Jurkat, Clone E6-1 (cell line): ENCODE measurements at regions not wholly inside any gene's neighbourhood (a gene's known extent, or its start where the extent isn't known, plus 50 kb on each side); places are given as distances from the start of the nearest gene placed in this dataset.
"Not testable (repeated sequence)": the region's sequence is repeated elsewhere in the genome, so short reads cannot be mapped to it uniquely, and the experiment has no call there.

ENCODE experiments used
- DNase-seq: peaks from one replicate; pipeline ENCODE4 v3.0.0-alpha.2; 2011; ENCODE audit warnings: low read depth, low spot score
- H3K4me3 ChIP-seq: 2 replicates; pipeline ENCODE4 v1.5.1; 2011; ENCODE audit warnings: mild to moderate bottlenecking, low read length, control low read depth, moderate library complexity

- DNase-seq: no peak
- H3K4me3 ChIP-seq: no peak overlapping the region
These were observed 814.7 kb upstream of the ATXN8OS start for GRCh38 chr13:69292789-69293425.

- H3K4me3 ChIP-seq: no peak overlapping the region
- DNase-seq: no peak
These were observed 816.2 kb upstream of the ATXN8OS start for GRCh38 chr13:69291292-69291906.

- DNase-seq: no peak
- no peak overlapping the region for H3K4me3 ChIP-seq
These were observed 819.6 kb upstream of the ATXN8OS start for GRCh38 chr13:69288026-69288425.

GRCh38 chr13:69287050-69287698 lies 820.5 kb upstream of the ATXN8OS start:
- no peak for DNase-seq
- no peak overlapping the region for H3K4me3 ChIP-seq

GRCh38 chr13:69283837-69284236 lies 823.8 kb upstream of the ATXN8OS start:
- no peak overlapping the region for H3K4me3 ChIP-seq
- DNase-seq: no peak

- no peak for DNase-seq
- H3K4me3 ChIP-seq: no peak overlapping the region
These were observed 824.3 kb upstream of the ATXN8OS start for GRCh38 chr13:69283301-69283700.

- H3K4me3 ChIP-seq: no peak overlapping the region
- no peak for DNase-seq
These were observed 827.2 kb upstream of the ATXN8OS start for GRCh38 chr13:69280399-69280798.

- no peak for DNase-seq
- H3K4me3 ChIP-seq: no peak overlapping the region
These were observed 828.4 kb upstream of the ATXN8OS start for GRCh38 chr13:69279213-69279612.

GRCh38 chr13:69274231-69274630 lies 833.4 kb upstream of the ATXN8OS start:
- DNase-seq: no peak
- no peak overlapping the region for H3K4me3 ChIP-seq

GRCh38 chr13:69264362-69265334 lies 843.0 kb upstream of the ATXN8OS start:
- DNase-seq: no peak
- H3K4me3 ChIP-seq: no peak overlapping the region

- no peak for DNase-seq
- no peak overlapping the region for H3K4me3 ChIP-seq
These were observed 864.3 kb upstream of the ATXN8OS start for GRCh38 chr13:69243366-69243765.

- DNase-seq: no peak
- no peak overlapping the region for H3K4me3 ChIP-seq
These were observed 873.5 kb upstream of the ATXN8OS start for GRCh38 chr13:69234171-69234570.

GRCh38 chr13:69226427-69226826 lies 881.2 kb upstream of the ATXN8OS start:
- no peak overlapping the region for H3K4me3 ChIP-seq
- DNase-seq: no peak

GRCh38 chr13:69221633-69222498 lies 885.8 kb upstream of the ATXN8OS start:
- not testable (repeated sequence) for DNase-seq, H3K4me3 ChIP-seq

- no peak for DNase-seq
- H3K4me3 ChIP-seq: no peak overlapping the region
These were observed 894.2 kb upstream of the ATXN8OS start for GRCh38 chr13:69213396-69213795.

GRCh38 chr13:69204620-69205019 lies 903.0 kb upstream of the ATXN8OS start:
- no peak overlapping the region for H3K4me3 ChIP-seq
- no peak for DNase-seq

GRCh38 chr13:69202996-69203395 lies 904.6 kb upstream of the ATXN8OS start:
- H3K4me3 ChIP-seq: no peak overlapping the region
- DNase-seq: no peak

- no peak overlapping the region for H3K4me3 ChIP-seq
- DNase-seq: no peak
These were observed 908.0 kb upstream of the ATXN8OS start for GRCh38 chr13:69199664-69200063.

- no peak for DNase-seq
These were observed 908.9 kb upstream of the ATXN8OS start for GRCh38 chr13:69198706-69199105.

More at GRCh38 chr13:69198706-69199105, 908.9 kb upstream of the ATXN8OS start:
- no peak overlapping the region for H3K4me3 ChIP-seq
